Kidney (tissue), 13 donors: ENCODE measurements at regions not wholly inside any gene's neighbourhood (a gene's known extent, or its start where the extent isn't known, plus 50 kb on each side); places are given as distances from the start of the nearest gene placed in this dataset.
"Not testable (repeated sequence)": the region's sequence is repeated elsewhere in the genome, so short reads cannot be mapped to it uniquely, and the experiment has no call there.

ENCODE experiments used
- DNase-seq, 5 donors: peaks; one replicate each; pipeline ENCODE4 v3.0.0-alpha.2; 2013 to 2020
- FAIRE-seq: peaks from 2 replicates; lab custom pipeline; 2012; peaks lifted over from hg19 to GRCh38; lab: Jason Lieb, UNC
- H3K27ac ChIP-seq, 2 donors: one replicate each; pipeline ENCODE4 v1.7.0; 2013; ENCODE audit warnings: low read depth in 2 of 2, low read length in 2 of 2, inconsistent platforms in 1 of 2
- H3K27me3 ChIP-seq: one replicate; pipeline ENCODE4 v1.7.1; 2013; ENCODE audit warnings: low read length, inconsistent platforms; ENCODE audit not compliant: control insufficient read depth, insufficient read depth
- H3K36me3 ChIP-seq, 3 donors: one replicate each; pipeline versions ENCODE4 v1.7.0 to v1.7.1; 2013; ENCODE audit warnings: low read length in 3 of 3, control low read depth in 1 of 3, inconsistent platforms in 1 of 3; ENCODE audit not compliant: insufficient read depth in 3 of 3, control insufficient read depth in 2 of 3
- H3K4me1 ChIP-seq, 3 donors: one replicate each; pipeline versions ENCODE4 v1.7.0 to v1.7.1; 2013; ENCODE audit warnings: low read length in 3 of 3, inconsistent platforms in 1 of 3, low read depth in 1 of 3; ENCODE audit not compliant: control insufficient read depth in 2 of 3, insufficient read depth in 2 of 3
- H3K4me3 ChIP-seq, 3 donors: one replicate each; pipeline versions ENCODE4 v1.7.0 to v1.8.1; 2013; ENCODE audit warnings: low read length in 3 of 3, control low read depth in 1 of 3, inconsistent platforms in 1 of 3
- H3K9ac ChIP-seq, 3 donors: one replicate each; pipeline versions ENCODE4 v1.7.0 to v1.7.1; 2013; ENCODE audit warnings: low read length in 3 of 3, control low read depth in 1 of 3, inconsistent platforms in 1 of 3
- H3K9me3 ChIP-seq, 3 donors: one replicate each; pipeline versions ENCODE4 v1.7.0 to v1.7.1; 2013; ENCODE audit warnings: low read length in 3 of 3, control low read depth in 1 of 3, inconsistent platforms in 1 of 3; ENCODE audit not compliant: control insufficient read depth in 2 of 3, insufficient read depth in 1 of 3
- CTCF ChIP-seq: IDR thresholded peaks from 3 replicates; pipeline ENCODE4 v1.5.1; 2012; ENCODE audit warnings: mild to moderate bottlenecking, moderate library complexity, borderline replicate concordance; ENCODE audit not compliant: insufficient read depth; ENCODE audit errors: extremely low read depth
- intact Hi-C: fragments of 100-400 bp; cut with DNase I; formaldehyde crosslinking; loops from one replicate; pipeline ENCODE4 v1.11.1; 2022
- donor health status: control.
- donor health status: control.
- donor health status: control.
- donor health status: control.
- donor health status: control.
- donor health status: DM: yes; HTN: yes; CAD: no.
- donor health status: Normal renal cell carcinoma (clear cell type).

- H3K27me3 ChIP-seq, H3K9ac ChIP-seq, H3K9me3 ChIP-seq, FAIRE-seq, H3K27ac ChIP-seq, DNase-seq, intact Hi-C loops, H3K36me3 ChIP-seq, H3K4me1 ChIP-seq, H3K4me3 ChIP-seq: not testable (repeated sequence)
Observed at GRCh38 chr16:16586073-16586651, 207.2 kb downstream of the NPIPA7 start.

GRCh38 chr16:16586969-16587368 is 208.0 kb downstream of the NPIPA7 start:
- H3K27ac ChIP-seq, H3K4me3 ChIP-seq, H3K27me3 ChIP-seq, H3K4me1 ChIP-seq, DNase-seq, FAIRE-seq, intact Hi-C loops, H3K9ac ChIP-seq, H3K36me3 ChIP-seq, H3K9me3 ChIP-seq: not testable (repeated sequence)

GRCh38 chr16:16588436-16588835 is 209.5 kb downstream of the NPIPA7 start:
- H3K36me3 ChIP-seq, FAIRE-seq, H3K4me3 ChIP-seq, H3K4me1 ChIP-seq, intact Hi-C loops, DNase-seq, H3K9me3 ChIP-seq, H3K27me3 ChIP-seq, H3K9ac ChIP-seq, H3K27ac ChIP-seq: not testable (repeated sequence)

GRCh38 chr16:16590654-16591318 is 211.8 kb downstream of the NPIPA7 start:
- not testable (repeated sequence) for H3K36me3 ChIP-seq, FAIRE-seq

GRCh38 chr16:16593156-16593863 is 214.4 kb downstream of the NPIPA7 start:
- H3K36me3 ChIP-seq, H3K9me3 ChIP-seq, H3K27ac ChIP-seq, intact Hi-C loops, H3K4me1 ChIP-seq, H3K4me3 ChIP-seq, FAIRE-seq, H3K9ac ChIP-seq, H3K27me3 ChIP-seq: not testable (repeated sequence)
- DNase-seq = peak in 1 of 5 donors; percentile 3
- peak; percentile 40 for TF ChIP-seq CTCF

More at GRCh38 chr16:16590654-16591318, 211.8 kb downstream of the NPIPA7 start:
- DNase-seq, H3K4me1 ChIP-seq, intact Hi-C loops, H3K9me3 ChIP-seq, H3K27ac ChIP-seq, H3K4me3 ChIP-seq, H3K27me3 ChIP-seq, H3K9ac ChIP-seq: not testable (repeated sequence)

- FAIRE-seq, H3K27ac ChIP-seq, H3K4me1 ChIP-seq, H3K4me3 ChIP-seq, H3K36me3 ChIP-seq, DNase-seq, intact Hi-C loops, H3K9ac ChIP-seq, H3K9me3 ChIP-seq, H3K27me3 ChIP-seq: not testable (repeated sequence)
Observed at GRCh38 chr16:16595029-16595718, 216.2 kb downstream of the NPIPA7 start.

- H3K9me3 ChIP-seq, H3K4me3 ChIP-seq, H3K27me3 ChIP-seq, H3K27ac ChIP-seq, intact Hi-C loops, H3K36me3 ChIP-seq, H3K4me1 ChIP-seq, FAIRE-seq, H3K9ac ChIP-seq, DNase-seq: not testable (repeated sequence)
Observed at GRCh38 chr16:16601239-16601638, 222.3 kb downstream of the NPIPA7 start.
